Parathyroid adenoma (tissue), 2 donors: ENCODE measurements at regions not wholly inside any gene's neighbourhood (a gene's known extent, or its start where the extent isn't known, plus 50 kb on each side); places are given as distances from the start of the nearest gene placed in this dataset.

Source experiments
- H2AFZ ChIP-seq: fragments of 300-600 bp; sonication (generic); one replicate; pipeline ENCODE4 v1.7.0; 2017; ENCODE audit warnings: antibody characterized with exemption, mild to moderate bottlenecking
- H3K27ac ChIP-seq: fragments of 300-600 bp; sonication (generic); one replicate; pipeline ENCODE4 v1.7.0; 2017
- H3K27me3 ChIP-seq: fragments of 300-600 bp; sonication (generic); one replicate; pipeline ENCODE4 v1.7.0; 2017; ENCODE audit warnings: low read length; ENCODE audit not compliant: control insufficient read depth, insufficient read depth
- H3K36me3 ChIP-seq: fragments of 300-600 bp; sonication (generic); one replicate; pipeline ENCODE4 v1.7.0; 2017; ENCODE audit warnings: low read length; ENCODE audit not compliant: control insufficient read depth, insufficient read depth
- H3K4me1 ChIP-seq: fragments of 300-600 bp; sonication (generic); one replicate; pipeline ENCODE4 v1.7.0; 2017; ENCODE audit warnings: control low read depth
- H3K4me2 ChIP-seq: fragments of 300-600 bp; sonication (generic); one replicate; pipeline ENCODE4 v1.7.0; 2017; ENCODE audit warnings: low read length
- H3K4me3 ChIP-seq: fragments of 300-600 bp; sonication (generic); one replicate; pipeline ENCODE4 v1.7.0; 2017; ENCODE audit warnings: low read depth, low read length
- H3K79me2 ChIP-seq: fragments of 300-600 bp; sonication (generic); one replicate; pipeline ENCODE4 v1.7.0; 2017; ENCODE audit warnings: control low read depth
- H3K9ac ChIP-seq: fragments of 300-600 bp; sonication (generic); one replicate; pipeline ENCODE4 v1.7.0; 2017; ENCODE audit warnings: mild to moderate bottlenecking
- H3K9me3 ChIP-seq: fragments of 300-600 bp; sonication (generic); one replicate; pipeline ENCODE4 v1.7.0; 2017; ENCODE audit warnings: low read length; ENCODE audit not compliant: control insufficient read depth
- TF ChIP-seq, protein P1 (sequence below): fragments of 300-600 bp; sonication (generic); IDR thresholded peaks from one replicate; pipeline ENCODE4 v1.7.0; 2017; ENCODE audit warnings: antibody characterized with exemption, mild to moderate bottlenecking
- donor health status: primary hyperparathyroidism.

- H3K4me2 ChIP-seq, result no peak overlapping the region
- H3K27ac ChIP-seq, result no peak overlapping the region
- no peak overlapping the region for H3K4me3 ChIP-seq
- no peak overlapping the region for H2AFZ ChIP-seq
- H3K36me3 ChIP-seq, result no peaks in the 10 kb centered on the region
- TF ChIP-seq, protein P1, sequence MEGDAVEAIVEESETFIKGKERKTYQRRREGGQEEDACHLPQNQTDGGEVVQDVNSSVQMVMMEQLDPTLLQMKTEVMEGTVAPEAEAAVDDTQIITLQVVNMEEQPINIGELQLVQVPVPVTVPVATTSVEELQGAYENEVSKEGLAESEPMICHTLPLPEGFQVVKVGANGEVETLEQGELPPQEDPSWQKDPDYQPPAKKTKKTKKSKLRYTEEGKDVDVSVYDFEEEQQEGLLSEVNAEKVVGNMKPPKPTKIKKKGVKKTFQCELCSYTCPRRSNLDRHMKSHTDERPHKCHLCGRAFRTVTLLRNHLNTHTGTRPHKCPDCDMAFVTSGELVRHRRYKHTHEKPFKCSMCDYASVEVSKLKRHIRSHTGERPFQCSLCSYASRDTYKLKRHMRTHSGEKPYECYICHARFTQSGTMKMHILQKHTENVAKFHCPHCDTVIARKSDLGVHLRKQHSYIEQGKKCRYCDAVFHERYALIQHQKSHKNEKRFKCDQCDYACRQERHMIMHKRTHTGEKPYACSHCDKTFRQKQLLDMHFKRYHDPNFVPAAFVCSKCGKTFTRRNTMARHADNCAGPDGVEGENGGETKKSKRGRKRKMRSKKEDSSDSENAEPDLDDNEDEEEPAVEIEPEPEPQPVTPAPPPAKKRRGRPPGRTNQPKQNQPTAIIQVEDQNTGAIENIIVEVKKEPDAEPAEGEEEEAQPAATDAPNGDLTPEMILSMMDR, result no peak
- H3K4me1 ChIP-seq, result no peaks in the 10 kb centered on the region
- H3K79me2 ChIP-seq, result no peaks in the 10 kb centered on the region
- no peak overlapping the region for H3K9ac ChIP-seq
- no peaks in the 10 kb centered on the region for H3K27me3 ChIP-seq
- no peaks in the 10 kb centered on the region for H3K9me3 ChIP-seq
Measured at GRCh38 chr11:45470794-45471167, 184.6 kb upstream of the SYT13 start.

GRCh38 chr11:45470151-45470793 is 184.1 kb upstream of the SYT13 start:
- TF ChIP-seq, protein P1, result no peak
- Histone ChIP-seq H3K9me3 (no peaks in the 10 kb centered on the region), H3K4me2 (no peak overlapping the region), H3K36me3 (no peaks in the 10 kb centered on the region), H3K27ac (no peak overlapping the region), H3K4me3 (no peak overlapping the region), H2AFZ (no peak overlapping the region), H3K4me1 (no peaks in the 10 kb centered on the region), H3K9ac (no peak overlapping the region), H3K27me3 (no peaks in the 10 kb centered on the region), H3K79me2 (no peaks in the 10 kb centered on the region)

- H3K9me3 ChIP-seq, result no peaks in the 10 kb centered on the region
- no peaks in the 10 kb centered on the region for H3K27me3 ChIP-seq
- H3K4me3 ChIP-seq, result no peak overlapping the region
- no peaks in the 10 kb centered on the region for H3K79me2 ChIP-seq
- H3K4me1 ChIP-seq, result no peaks in the 10 kb centered on the region
- H3K27ac ChIP-seq, result no peak overlapping the region
- H3K36me3 ChIP-seq, result no peaks in the 10 kb centered on the region
- H3K9ac ChIP-seq, result no peak overlapping the region
- no peak overlapping the region for H2AFZ ChIP-seq
- no peak overlapping the region for H3K4me2 ChIP-seq
- TF ChIP-seq, protein P1, result no peak
Measured at GRCh38 chr11:45468267-45468856, 182.2 kb upstream of the SYT13 start.

DNA sequence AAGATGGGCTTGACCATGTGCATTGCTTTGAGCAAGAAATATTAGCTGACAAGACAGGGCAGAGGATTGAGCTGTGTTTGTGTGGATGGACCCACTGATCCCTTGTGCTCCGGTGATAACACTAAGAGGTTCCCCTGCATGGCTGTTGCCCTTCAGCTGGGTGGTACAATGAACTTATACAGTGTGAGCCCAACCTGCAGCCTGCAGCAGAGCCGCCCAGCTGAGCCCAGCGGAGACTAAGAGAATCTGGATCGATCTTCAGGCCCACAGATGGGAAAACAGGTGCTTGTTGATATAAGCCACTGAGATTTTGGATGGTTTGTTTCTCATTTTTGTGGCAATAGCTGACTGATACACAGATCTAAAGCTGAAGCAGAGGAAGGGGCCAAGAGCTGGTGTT is 177.4 kb upstream of the SYT13 start:
- Histone ChIP-seq H3K4me2 (no peak overlapping the region), H3K27me3 (no peaks in the 10 kb centered on the region), H3K4me1 (no peaks in the 10 kb centered on the region), H2AFZ (no peak overlapping the region), H3K27ac (no peak overlapping the region), H3K9me3 (no peaks in the 10 kb centered on the region), H3K79me2 (no peaks in the 10 kb centered on the region), H3K36me3 (no peaks in the 10 kb centered on the region), H3K4me3 (no peak overlapping the region), H3K9ac (no peak overlapping the region)
- TF ChIP-seq, protein P1, result no peak

DNA sequence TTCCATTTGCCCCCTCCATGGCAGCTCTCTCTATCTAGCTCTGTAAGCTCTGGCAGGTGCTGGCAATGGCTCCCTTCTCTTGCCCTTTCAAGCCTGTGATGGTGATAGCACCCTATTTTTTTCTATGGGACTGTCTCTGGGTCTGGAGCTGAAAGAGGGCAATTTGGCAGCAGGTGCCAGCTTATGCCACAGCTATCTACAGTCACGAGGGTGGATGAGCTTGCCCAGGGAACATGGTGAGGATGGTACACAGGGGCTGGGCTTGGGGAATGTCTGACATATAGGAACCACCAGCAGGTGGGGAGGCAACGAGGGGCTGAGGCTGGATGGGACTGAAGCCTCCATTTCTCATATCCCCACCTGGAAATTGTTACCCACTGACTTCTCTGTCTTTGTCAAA is 175.4 kb upstream of the SYT13 start:
- H3K27ac ChIP-seq, result no peak overlapping the region
- no peaks in the 10 kb centered on the region for H3K9me3 ChIP-seq
- H3K4me3 ChIP-seq, result no peak overlapping the region
- no peak overlapping the region for H2AFZ ChIP-seq
- H3K4me1 ChIP-seq, result no peaks in the 10 kb centered on the region
- no peak overlapping the region for H3K4me2 ChIP-seq
- H3K27me3 ChIP-seq, result no peaks in the 10 kb centered on the region
- TF ChIP-seq, protein P1, result no peak
- no peaks in the 10 kb centered on the region for H3K79me2 ChIP-seq
- H3K36me3 ChIP-seq, result no peaks in the 10 kb centered on the region
- no peak overlapping the region for H3K9ac ChIP-seq
